PC-3 (cell line): ENCODE measurements at regions not wholly inside any gene's neighbourhood (a gene's known extent, or its start where the extent isn't known, plus 50 kb on each side); places are given as distances from the start of the nearest gene placed in this dataset.

Experiments used
- EZH2 ChIP-seq: fragments of 300-600 bp; sonication (generic); IDR thresholded peaks from one replicate; pipeline ENCODE4 v1.6.1; 2017; ENCODE audit warnings: antibody characterized with exemption, mild to moderate bottlenecking, low read length; ENCODE audit not compliant: unreplicated experiment
- EZH2phosphoT487 ChIP-seq: fragments of 300-600 bp; sonication (generic); IDR thresholded peaks from 2 replicates; pipeline ENCODE4 v1.6.1; 2018; ENCODE audit warnings: mild to moderate bottlenecking, antibody characterized with exemption, low read length, borderline replicate concordance
- TF ChIP-seq, protein P1 (sequence below): fragments of 300-600 bp; sonication (generic); conservative IDR thresholded peaks from 2 replicates; pipeline ENCODE4 v1.5.1; 2017; ENCODE audit warnings: antibody characterized with exemption, low read depth, mild to moderate bottlenecking, low read length

DNA sequence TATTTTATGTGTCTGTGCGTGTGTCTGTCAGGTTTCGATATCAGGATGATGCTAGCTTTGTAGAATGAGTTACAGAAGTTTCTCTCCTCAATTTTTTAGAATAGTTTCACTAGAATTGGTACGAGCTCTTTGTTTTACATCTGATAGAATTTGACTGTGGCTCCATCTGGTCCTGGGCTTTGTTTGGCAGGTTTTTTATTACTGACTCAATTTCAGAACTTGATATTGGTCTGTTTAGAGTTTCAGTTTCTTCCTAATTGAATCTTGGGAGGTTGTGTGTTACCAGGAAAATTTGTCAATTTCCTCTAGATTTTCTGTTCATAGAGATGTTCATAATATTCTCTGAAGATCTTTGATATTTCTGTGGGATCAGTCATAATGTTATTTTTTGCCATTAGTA lies 289.4 kb upstream of the COL3A1 start:
- TF ChIP-seq, protein P1, sequence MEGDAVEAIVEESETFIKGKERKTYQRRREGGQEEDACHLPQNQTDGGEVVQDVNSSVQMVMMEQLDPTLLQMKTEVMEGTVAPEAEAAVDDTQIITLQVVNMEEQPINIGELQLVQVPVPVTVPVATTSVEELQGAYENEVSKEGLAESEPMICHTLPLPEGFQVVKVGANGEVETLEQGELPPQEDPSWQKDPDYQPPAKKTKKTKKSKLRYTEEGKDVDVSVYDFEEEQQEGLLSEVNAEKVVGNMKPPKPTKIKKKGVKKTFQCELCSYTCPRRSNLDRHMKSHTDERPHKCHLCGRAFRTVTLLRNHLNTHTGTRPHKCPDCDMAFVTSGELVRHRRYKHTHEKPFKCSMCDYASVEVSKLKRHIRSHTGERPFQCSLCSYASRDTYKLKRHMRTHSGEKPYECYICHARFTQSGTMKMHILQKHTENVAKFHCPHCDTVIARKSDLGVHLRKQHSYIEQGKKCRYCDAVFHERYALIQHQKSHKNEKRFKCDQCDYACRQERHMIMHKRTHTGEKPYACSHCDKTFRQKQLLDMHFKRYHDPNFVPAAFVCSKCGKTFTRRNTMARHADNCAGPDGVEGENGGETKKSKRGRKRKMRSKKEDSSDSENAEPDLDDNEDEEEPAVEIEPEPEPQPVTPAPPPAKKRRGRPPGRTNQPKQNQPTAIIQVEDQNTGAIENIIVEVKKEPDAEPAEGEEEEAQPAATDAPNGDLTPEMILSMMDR, result no peak
- TF ChIP-seq EZH2, result no peak
- no peak for TF ChIP-seq EZH2phosphoT487
